Right lung (tissue), 2 donors: ENCODE measurements at regions not wholly inside any gene's neighbourhood (a gene's known extent, or its start where the extent isn't known, plus 50 kb on each side); places are given as distances from the start of the nearest gene placed in this dataset.
A peak's percentile ranks its signal among the peaks of the same experiment; 100 is the strongest.
"Not testable (repeated sequence)": the region's sequence is repeated elsewhere in the genome, so short reads cannot be mapped to it uniquely, and the experiment has no call there.

Source experiments
- DNase-seq, 2 donors: peaks; one replicate each; pipeline ENCODE4 v3.0.0-alpha.2; 2013

- DNase-seq = no peak
Observed at GRCh38 chr9:85487872-85488271, 253.9 kb downstream of the AGTPBP1 start.

GRCh38 chr9:85484235-85484634 lies 257.5 kb downstream of the AGTPBP1 start:
- DNase-seq = no peak

- peak in 1 of 2 donors; percentile 1 for DNase-seq
Observed at GRCh38 chr9:85483208-85483607, 258.5 kb downstream of the AGTPBP1 start.

GRCh38 chr9:85479305-85479704 lies 262.4 kb downstream of the AGTPBP1 start:
- no peak for DNase-seq

GRCh38 chr9:85478847-85479246 lies 262.9 kb downstream of the AGTPBP1 start:
- DNase-seq = no peak

GRCh38 chr9:85474896-85475295 lies 266.9 kb downstream of the AGTPBP1 start:
- DNase-seq = not testable (repeated sequence)

GRCh38 chr9:85471791-85472190 lies 270.0 kb downstream of the AGTPBP1 start:
- DNase-seq = no peak

GRCh38 chr9:85469041-85469440 lies 272.7 kb downstream of the AGTPBP1 start:
- DNase-seq = no peak

GRCh38 chr9:85466834-85467233 lies 274.9 kb downstream of the AGTPBP1 start:
- no peak for DNase-seq

GRCh38 chr9:85458114-85458864 lies 283.5 kb downstream of the AGTPBP1 start:
- DNase-seq = not testable (repeated sequence)

- DNase-seq = no peak
Observed at GRCh38 chr9:85453850-85454249, 287.9 kb downstream of the AGTPBP1 start.

- DNase-seq = peak; percentile 31 to 32
Observed at GRCh38 chr9:85452841-85453240, 288.9 kb downstream of the AGTPBP1 start.

- no peak for DNase-seq
Observed at GRCh38 chr9:85451680-85452079, 290.1 kb downstream of the AGTPBP1 start.

GRCh38 chr9:85445887-85446286 lies 295.9 kb downstream of the AGTPBP1 start:
- DNase-seq = no peak

GRCh38 chr9:85444243-85444642 lies 297.5 kb downstream of the AGTPBP1 start:
- DNase-seq = no peak

GRCh38 chr9:85443190-85443598 lies 298.6 kb downstream of the AGTPBP1 start:
- DNase-seq = no peak

GRCh38 chr9:85439791-85440190 lies 302.0 kb downstream of the AGTPBP1 start:
- DNase-seq = no peak

- DNase-seq = not testable (repeated sequence)
Observed at GRCh38 chr9:85433956-85434355, 307.8 kb downstream of the AGTPBP1 start.

GRCh38 chr9:85433551-85433950 lies 308.2 kb downstream of the AGTPBP1 start:
- not testable (repeated sequence) for DNase-seq

GRCh38 chr9:85433046-85433445 lies 308.7 kb downstream of the AGTPBP1 start:
- no peak for DNase-seq

GRCh38 chr9:85432599-85432998 lies 309.2 kb downstream of the AGTPBP1 start:
- DNase-seq = no peak

- no peak for DNase-seq
Observed at GRCh38 chr9:85431339-85432102, 310.2 kb downstream of the AGTPBP1 start.

- DNase-seq = no peak
Observed at GRCh38 chr9:85430659-85431338, 311.0 kb downstream of the AGTPBP1 start.
